ENCODE measurements at regions not wholly inside any gene's neighbourhood (a gene's known extent, or its start where the extent isn't known, plus 50 kb on each side); places are given as distances from the start of the nearest gene placed in this dataset.

DNA sequence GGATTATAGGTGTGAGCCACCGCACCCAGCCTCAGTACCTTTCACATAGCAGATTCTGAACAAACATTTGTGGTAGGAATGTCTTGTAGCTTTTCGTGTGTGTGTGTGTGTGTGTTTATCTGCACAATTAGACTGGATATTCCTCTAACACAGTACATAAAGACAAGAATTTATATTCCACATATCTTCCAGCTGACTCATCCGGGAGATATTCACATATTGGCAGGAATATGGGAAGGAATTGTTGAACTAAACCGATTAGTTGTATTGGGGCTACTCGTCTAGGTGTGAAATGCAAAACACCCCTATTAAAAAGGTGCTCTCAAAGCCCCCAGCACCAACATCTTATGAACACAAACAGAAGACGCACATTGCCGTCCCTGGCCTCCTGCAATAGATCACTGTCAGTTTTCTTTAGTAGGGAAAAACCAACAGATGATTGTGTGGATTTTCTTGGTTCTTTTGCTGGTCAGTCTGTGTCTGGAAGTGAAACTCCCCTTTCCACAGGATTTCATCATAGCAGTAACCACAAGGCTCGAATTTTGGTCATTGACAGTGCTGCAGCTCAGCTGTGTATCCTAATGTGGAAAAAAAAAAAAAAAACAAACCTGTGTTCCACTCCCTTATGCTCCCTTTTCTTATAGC lies 208.5 kb upstream of the ACVR2A start:
- TF ChIP-seq, protein P1, sequence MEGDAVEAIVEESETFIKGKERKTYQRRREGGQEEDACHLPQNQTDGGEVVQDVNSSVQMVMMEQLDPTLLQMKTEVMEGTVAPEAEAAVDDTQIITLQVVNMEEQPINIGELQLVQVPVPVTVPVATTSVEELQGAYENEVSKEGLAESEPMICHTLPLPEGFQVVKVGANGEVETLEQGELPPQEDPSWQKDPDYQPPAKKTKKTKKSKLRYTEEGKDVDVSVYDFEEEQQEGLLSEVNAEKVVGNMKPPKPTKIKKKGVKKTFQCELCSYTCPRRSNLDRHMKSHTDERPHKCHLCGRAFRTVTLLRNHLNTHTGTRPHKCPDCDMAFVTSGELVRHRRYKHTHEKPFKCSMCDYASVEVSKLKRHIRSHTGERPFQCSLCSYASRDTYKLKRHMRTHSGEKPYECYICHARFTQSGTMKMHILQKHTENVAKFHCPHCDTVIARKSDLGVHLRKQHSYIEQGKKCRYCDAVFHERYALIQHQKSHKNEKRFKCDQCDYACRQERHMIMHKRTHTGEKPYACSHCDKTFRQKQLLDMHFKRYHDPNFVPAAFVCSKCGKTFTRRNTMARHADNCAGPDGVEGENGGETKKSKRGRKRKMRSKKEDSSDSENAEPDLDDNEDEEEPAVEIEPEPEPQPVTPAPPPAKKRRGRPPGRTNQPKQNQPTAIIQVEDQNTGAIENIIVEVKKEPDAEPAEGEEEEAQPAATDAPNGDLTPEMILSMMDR (conservative IDR thresholded peaks at IDR 0.05; ENCODE audit: low read length): no peak
- H3K4me3 ChIP-seq (ENCODE audit: low read length): no peak overlapping the region
- peak; percentile 89 for DNase-seq (ENCODE audit: low read depth)

DNA sequence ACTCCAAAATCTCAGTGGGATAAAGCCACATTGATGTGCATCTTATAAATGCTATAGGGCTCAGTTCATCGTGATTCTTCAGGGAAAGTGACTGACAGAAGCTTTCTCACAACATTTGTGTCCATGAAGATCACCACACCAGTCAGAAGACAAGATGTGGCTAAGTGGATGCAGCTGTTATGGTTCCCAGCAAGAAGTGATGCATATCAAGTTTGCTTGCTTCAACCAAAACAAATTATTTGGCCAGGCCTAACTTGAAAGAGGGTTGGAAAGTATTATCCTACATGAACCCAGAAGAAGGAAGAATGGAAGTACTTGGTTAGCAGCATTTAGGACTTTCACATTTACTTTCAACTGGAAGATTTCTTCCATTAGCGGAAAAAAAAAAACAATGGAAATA lies 210.0 kb upstream of the ACVR2A start:
- TF ChIP-seq, protein P1 (conservative IDR thresholded peaks at IDR 0.05; ENCODE audit: low read length): no peak
- H3K4me3 ChIP-seq (ENCODE audit: low read length): no peak overlapping the region
- DNase-seq (ENCODE audit: low read depth): peak; percentile 24

DNA sequence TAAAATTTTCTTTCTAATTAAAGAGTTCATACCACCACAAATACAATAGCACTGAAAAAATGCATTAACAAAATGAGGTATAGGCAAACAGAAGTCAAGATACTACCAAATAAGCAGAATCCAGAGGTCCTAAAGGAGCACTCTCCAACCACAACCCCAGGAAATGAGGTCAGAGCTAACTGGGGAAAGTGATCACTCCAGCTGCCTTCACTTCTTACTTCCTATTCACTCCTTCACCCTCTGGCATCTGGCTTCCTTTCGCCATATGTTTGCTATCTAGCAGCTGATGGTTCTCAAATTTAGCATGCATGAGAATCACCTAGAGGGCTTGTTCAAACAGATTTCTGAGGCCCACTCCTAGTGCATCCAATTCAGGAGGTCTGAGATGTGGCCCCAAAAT lies 212.6 kb upstream of the ACVR2A start:
- DNase-seq (ENCODE audit: low read depth): peak; percentile 11
- TF ChIP-seq, protein P1 (conservative IDR thresholded peaks at IDR 0.05; ENCODE audit: low read length): no peak
- no peak overlapping the region for H3K4me3 ChIP-seq (ENCODE audit: low read length)

DNA sequence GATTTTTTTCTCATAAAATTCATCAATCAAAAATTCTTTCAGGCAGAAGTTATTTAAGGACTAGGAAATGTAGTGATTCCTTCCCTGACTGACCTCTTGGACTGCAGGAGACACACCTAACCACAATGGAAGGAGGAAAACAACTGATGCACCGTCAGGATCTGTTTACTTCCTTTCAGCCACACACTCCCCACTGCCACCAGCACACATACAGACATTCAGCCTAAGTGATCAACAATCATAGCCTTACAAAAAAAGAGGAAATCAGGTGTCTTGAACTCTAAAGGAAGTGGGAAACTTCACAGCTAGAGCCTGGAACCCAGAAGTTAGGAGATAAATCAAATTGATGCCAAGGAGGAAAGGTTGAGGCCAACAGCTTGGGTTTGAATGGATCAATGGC lies 213.5 kb upstream of the ACVR2A start:
- no peak for DNase-seq (ENCODE audit: low read depth)
- H3K4me3 ChIP-seq (ENCODE audit: low read length): no peak overlapping the region
- TF ChIP-seq, protein P1 (conservative IDR thresholded peaks at IDR 0.05; ENCODE audit: low read length): no peak

DNA sequence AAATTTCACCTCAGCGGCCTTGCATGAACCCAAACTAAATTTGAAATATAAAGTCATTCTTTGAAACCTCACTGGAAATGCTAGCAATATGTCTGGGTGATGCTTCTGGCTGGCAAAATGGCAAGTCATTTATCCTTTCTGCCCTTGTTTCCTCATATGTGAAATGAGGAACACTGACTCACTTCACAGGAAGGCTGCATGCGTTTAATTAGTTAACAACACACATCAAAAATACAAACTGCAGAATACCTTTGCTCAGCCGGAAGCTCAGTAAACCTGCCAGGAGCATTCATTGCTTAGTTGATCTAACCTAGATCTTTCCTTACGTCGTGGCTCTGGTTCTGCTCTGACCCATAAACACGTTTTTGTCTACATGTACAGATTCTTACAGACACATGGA lies 214.2 kb upstream of the ACVR2A start:
- peak; percentile 42 for DNase-seq (ENCODE audit: low read depth)
- H3K4me3 ChIP-seq (ENCODE audit: low read length): no peak overlapping the region
- TF ChIP-seq, protein P1 (conservative IDR thresholded peaks at IDR 0.05; ENCODE audit: low read length): no peak

DNA sequence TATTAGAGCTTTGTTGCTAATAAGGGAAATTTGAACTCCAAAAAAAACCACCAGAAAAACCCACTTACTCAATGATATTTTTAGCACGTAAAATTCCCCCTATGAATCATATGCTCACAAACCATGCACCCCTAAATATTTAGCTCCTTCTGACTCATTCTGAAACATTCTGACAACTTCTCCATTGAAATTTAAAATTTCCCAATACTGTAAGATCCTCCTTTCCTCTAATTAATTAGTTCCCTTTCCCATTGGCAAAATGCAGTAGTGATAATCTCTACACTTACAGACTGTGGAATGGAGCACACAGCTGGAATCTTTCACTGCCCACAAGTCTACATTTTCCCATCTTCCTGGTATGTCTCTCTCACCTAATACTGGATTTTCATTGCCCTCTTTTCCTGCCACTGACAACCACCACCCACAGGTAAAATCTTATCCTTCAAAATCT lies 215.8 kb upstream of the ACVR2A start:
- TF ChIP-seq, protein P1 (conservative IDR thresholded peaks at IDR 0.05; ENCODE audit: low read length): no peak
- H3K4me3 ChIP-seq (ENCODE audit: low read length): no peak overlapping the region
- DNase-seq (ENCODE audit: low read depth): peak; percentile 50

DNA sequence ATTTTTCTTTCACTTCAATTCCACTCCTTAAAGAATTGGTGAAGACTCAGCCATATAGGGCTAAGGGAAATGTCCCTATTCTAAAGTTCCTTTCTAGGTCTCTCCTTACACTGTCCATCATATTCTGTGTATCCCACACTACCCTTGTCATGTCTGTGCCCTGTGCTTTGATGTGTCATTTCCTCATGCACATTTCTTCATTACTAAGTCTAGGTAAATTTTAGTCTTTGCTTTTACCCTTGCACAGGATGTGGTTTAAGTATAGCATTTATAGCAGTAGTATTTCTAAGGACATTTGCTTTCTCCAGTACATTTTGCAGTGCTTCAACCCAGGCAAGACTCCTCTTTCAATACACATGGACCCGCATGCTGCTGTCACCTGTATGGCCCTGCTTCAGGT lies 221.5 kb upstream of the ACVR2A start:
- DNase-seq (ENCODE audit: low read depth): no peak
- TF ChIP-seq, protein P1 (conservative IDR thresholded peaks at IDR 0.05; ENCODE audit: low read length): no peak
- H3K4me3 ChIP-seq (ENCODE audit: low read length): no peak overlapping the region
